ENCODE measurements at regions not wholly inside any gene's neighbourhood (a gene's known extent, or its start where the extent isn't known, plus 50 kb on each side); places are given as distances from the start of the nearest gene placed in this dataset.

- TF ChIP-seq CTCF (IDR thresholded peaks at IDR 0.05): no peak
- Histone ChIP-seq H3K4me1 (no peaks in the 10 kb centered on the region), H3K36me3 (no peaks in the 10 kb centered on the region), H3K27ac (no peak overlapping the region), H3K27me3 (no peaks in the 10 kb centered on the region), H3K9me3 (no peaks in the 10 kb centered on the region), H3K4me3 (no peak overlapping the region), H3K9ac (ENCODE audit: low read depth in 2 of 2, low read length in 2 of 2) (no peak overlapping the region)
- DNase-seq: no peak
- intact Hi-C loops (cut with DNase I): no loop called here
These were observed 244.2 kb downstream of the UQCRFS1 start for GRCh38 chr19:28968721-28969120.

GRCh38 chr19:28966737-28967399, 246.1 kb downstream of the UQCRFS1 start:
- intact Hi-C loops (cut with DNase I): no loop called here
- H3K4me3 ChIP-seq: no peak overlapping the region
- TF ChIP-seq CTCF (IDR thresholded peaks at IDR 0.05): no peak
- no peak overlapping the region for H3K27ac ChIP-seq
- H3K27me3 ChIP-seq: no peaks in the 10 kb centered on the region
- no peak for DNase-seq
- H3K9me3 ChIP-seq: no peaks in the 10 kb centered on the region
- no peaks in the 10 kb centered on the region for H3K36me3 ChIP-seq
- H3K4me1 ChIP-seq: no peaks in the 10 kb centered on the region
- no peak overlapping the region for H3K9ac ChIP-seq (ENCODE audit: low read depth in 2 of 2, low read length in 2 of 2)

- intact Hi-C loops (cut with DNase I): no loop called here
- Histone ChIP-seq H3K36me3 (no peaks in the 10 kb centered on the region), H3K9ac (ENCODE audit: low read depth in 2 of 2, low read length in 2 of 2) (no peak overlapping the region), H3K27ac (no peak overlapping the region), H3K4me3 (no peak overlapping the region), H3K4me1 (no peaks in the 10 kb centered on the region), H3K27me3 (no peaks in the 10 kb centered on the region), H3K9me3 (no peaks in the 10 kb centered on the region)
- TF ChIP-seq CTCF (IDR thresholded peaks at IDR 0.05): no peak
- DNase-seq: no peak
These were observed 248.5 kb downstream of the UQCRFS1 start for GRCh38 chr19:28964500-28964899.

- no peaks in the 10 kb centered on the region for H3K4me1 ChIP-seq
- H3K36me3 ChIP-seq: no peaks in the 10 kb centered on the region
- no peak overlapping the region for H3K9ac ChIP-seq (ENCODE audit: low read depth in 2 of 2, low read length in 2 of 2)
- H3K4me3 ChIP-seq: no peak overlapping the region
- H3K9me3 ChIP-seq: no peaks in the 10 kb centered on the region
- no peak for TF ChIP-seq CTCF (IDR thresholded peaks at IDR 0.05)
- no peak overlapping the region for H3K27ac ChIP-seq
- no peak for DNase-seq
- no peaks in the 10 kb centered on the region for H3K27me3 ChIP-seq
- intact Hi-C loops (cut with DNase I): no loop called here
These were observed 249.3 kb downstream of the UQCRFS1 start for GRCh38 chr19:28963486-28964250.

- Histone ChIP-seq H3K27me3 (no peaks in the 10 kb centered on the region), H3K27ac (no peak overlapping the region), H3K9me3 (no peaks in the 10 kb centered on the region), H3K4me1 (no peaks in the 10 kb centered on the region), H3K9ac (ENCODE audit: low read depth in 2 of 2, low read length in 2 of 2) (no peak overlapping the region), H3K36me3 (no peaks in the 10 kb centered on the region), H3K4me3 (no peak overlapping the region)
- intact Hi-C loops (cut with DNase I): no loop called here
- TF ChIP-seq CTCF (IDR thresholded peaks at IDR 0.05): no peak
- no peak for DNase-seq
These were observed 251.0 kb downstream of the UQCRFS1 start for GRCh38 chr19:28961772-28962500.
